HG02938 (cell line): ENCODE measurements at regions not wholly inside any gene's neighbourhood (a gene's known extent, or its start where the extent isn't known, plus 50 kb on each side); places are given as distances from the start of the nearest gene placed in this dataset.

Source experiments
- ATAC-seq: cut with Tn5 transposase; IDR thresholded peaks from one replicate; pipeline ENCODE4 v1.9.1; 2021; ENCODE audit warnings: mild to moderate bottlenecking, moderate library complexity; ENCODE audit not compliant: unreplicated experiment

GRCh38 chrX:43493756-43494155 lies 162.3 kb upstream of the MAOA start:
- no peak for ATAC-seq

- ATAC-seq: no peak
Measured at GRCh38 chrX:43500246-43500645, 155.9 kb upstream of the MAOA start.

- ATAC-seq: no peak
Measured at GRCh38 chrX:43500996-43501694, 155.0 kb upstream of the MAOA start.

GRCh38 chrX:43504394-43504793 lies 151.7 kb upstream of the MAOA start:
- ATAC-seq: no peak

- no peak for ATAC-seq
Measured at GRCh38 chrX:43505769-43506168, 150.3 kb upstream of the MAOA start.

- ATAC-seq: no peak
Measured at GRCh38 chrX:43508694-43509093, 147.4 kb upstream of the MAOA start.

- no peak for ATAC-seq
Measured at GRCh38 chrX:43510209-43510608, 145.9 kb upstream of the MAOA start.

GRCh38 chrX:43513085-43513484 lies 143.0 kb upstream of the MAOA start:
- no peak for ATAC-seq

GRCh38 chrX:43514820-43515219 lies 141.3 kb upstream of the MAOA start:
- ATAC-seq: no peak

- ATAC-seq: no peak
Measured at GRCh38 chrX:43522582-43522981, 133.5 kb upstream of the MAOA start.

- no peak for ATAC-seq
Measured at GRCh38 chrX:43525901-43526610, 130.0 kb upstream of the MAOA start.

GRCh38 chrX:43526878-43527277 lies 129.2 kb upstream of the MAOA start:
- ATAC-seq: no peak

- no peak for ATAC-seq
Measured at GRCh38 chrX:43527801-43528200, 128.3 kb upstream of the MAOA start.

- no peak for ATAC-seq
Measured at GRCh38 chrX:43530837-43531236, 125.3 kb upstream of the MAOA start.

GRCh38 chrX:43540318-43540717 lies 115.8 kb upstream of the MAOA start:
- ATAC-seq: no peak

- no peak for ATAC-seq
Measured at GRCh38 chrX:43551590-43551989, 104.5 kb upstream of the MAOA start.

- ATAC-seq: no peak
Measured at GRCh38 chrX:43552156-43552555, 103.9 kb upstream of the MAOA start.

- ATAC-seq: no peak
Measured at GRCh38 chrX:43552703-43553102, 103.4 kb upstream of the MAOA start.

GRCh38 chrX:43553257-43553656 lies 102.8 kb upstream of the MAOA start:
- no peak for ATAC-seq

GRCh38 chrX:43556207-43556606 lies 99.9 kb upstream of the MAOA start:
- no peak for ATAC-seq

- no peak for ATAC-seq
Measured at GRCh38 chrX:43557792-43558191, 98.3 kb upstream of the MAOA start.

GRCh38 chrX:43559644-43560043 lies 96.5 kb upstream of the MAOA start:
- no peak for ATAC-seq
